Colonic mucosa (tissue), 4 donors: ENCODE measurements at regions not wholly inside any gene's neighbourhood (a gene's known extent, or its start where the extent isn't known, plus 50 kb on each side); places are given as distances from the start of the nearest gene placed in this dataset.

Experiments used
- DNase-seq: peaks from one replicate; pipeline ENCODE4 v3.0.0-alpha.2; 2020
- H3K27ac ChIP-seq: fragments of 200-600 bp; one replicate; pipeline ENCODE4 v1.8.0; 2021
- H3K27me3 ChIP-seq: fragments of 200-600 bp; one replicate; pipeline ENCODE4 v1.8.0; 2021
- H3K36me3 ChIP-seq: fragments of 200-600 bp; one replicate; pipeline ENCODE4 v1.8.0; 2021
- H3K4me1 ChIP-seq: fragments of 200-600 bp; one replicate; pipeline ENCODE4 v1.8.0; 2021; ENCODE audit warnings: mild to moderate bottlenecking
- H3K4me3 ChIP-seq: fragments of 200-600 bp; one replicate; pipeline ENCODE4 v1.8.0; 2021
- H3K9ac ChIP-seq, 2 donors: one replicate each; pipeline ENCODE4 v1.7.0; 2013; ENCODE audit warnings: control low read depth in 2 of 2, low read depth in 2 of 2, low read length in 2 of 2
- H3K9me3 ChIP-seq: fragments of 200-600 bp; one replicate; pipeline ENCODE4 v1.8.0; 2021
- CTCF ChIP-seq: fragments of 200-600 bp; IDR thresholded peaks from one replicate; pipeline ENCODE4 v1.8.0; 2022; ENCODE audit warnings: antibody characterized with exemption, mild to moderate bottlenecking
- intact Hi-C: fragments of 100-400 bp; cut with DNase I; formaldehyde crosslinking; loops from one replicate; pipeline ENCODE4 v1.14.1; 2022
- donor health status: healthy.
- donor health status: DM: no; HTN: no; CAD: no.
- donor health status: DM: no; HTN: no; CAD: no.

- intact Hi-C loops: no loop called here
- H3K9me3 ChIP-seq: no peaks in the 10 kb centered on the region
- no peaks in the 10 kb centered on the region for H3K36me3 ChIP-seq
- no peaks in the 10 kb centered on the region for H3K27me3 ChIP-seq
- H3K27ac ChIP-seq: no peak overlapping the region
- no peaks in the 10 kb centered on the region for H3K4me1 ChIP-seq
- no peak overlapping the region for H3K9ac ChIP-seq
- DNase-seq: no peak
- no peak for TF ChIP-seq CTCF
- no peak overlapping the region for H3K4me3 ChIP-seq
Observed at GRCh38 chr12:127343940-127344339, 923.0 kb upstream of the TMEM132C start.

GRCh38 chr12:127351481-127352010, 915.4 kb upstream of the TMEM132C start:
- Histone ChIP-seq H3K36me3 (no peaks in the 10 kb centered on the region), H3K9ac (no peak overlapping the region), H3K27ac (no peak overlapping the region), H3K9me3 (no peaks in the 10 kb centered on the region), H3K27me3 (no peaks in the 10 kb centered on the region), H3K4me3 (no peak overlapping the region), H3K4me1 (no peaks in the 10 kb centered on the region)
- no peak for TF ChIP-seq CTCF
- no peak for DNase-seq
- intact Hi-C loops: no loop called here

GRCh38 chr12:127355061-127355841, 911.7 kb upstream of the TMEM132C start:
- intact Hi-C loops: no loop called here
- Histone ChIP-seq H3K36me3 (no peaks in the 10 kb centered on the region), H3K27me3 (no peaks in the 10 kb centered on the region), H3K4me1 (no peaks in the 10 kb centered on the region), H3K4me3 (no peak overlapping the region), H3K27ac (no peak overlapping the region), H3K9me3 (no peaks in the 10 kb centered on the region), H3K9ac (no peak overlapping the region)
- no peak for TF ChIP-seq CTCF
- DNase-seq: no peak

GRCh38 chr12:127358888-127359287, 908.1 kb upstream of the TMEM132C start:
- Histone ChIP-seq H3K27ac (no peak overlapping the region), H3K36me3 (no peaks in the 10 kb centered on the region), H3K9ac (no peak overlapping the region), H3K4me1 (no peaks in the 10 kb centered on the region), H3K27me3 (no peaks in the 10 kb centered on the region), H3K9me3 (no peaks in the 10 kb centered on the region), H3K4me3 (no peak overlapping the region)
- TF ChIP-seq CTCF: no peak
- intact Hi-C loops: no loop called here
- no peak for DNase-seq

GRCh38 chr12:127360580-127360979, 906.4 kb upstream of the TMEM132C start:
- Histone ChIP-seq H3K27me3 (no peaks in the 10 kb centered on the region), H3K27ac (no peak overlapping the region), H3K36me3 (no peaks in the 10 kb centered on the region), H3K9me3 (no peaks in the 10 kb centered on the region), H3K4me3 (no peak overlapping the region), H3K9ac (no peak overlapping the region), H3K4me1 (no peaks in the 10 kb centered on the region)
- no peak for TF ChIP-seq CTCF
- intact Hi-C loops: no loop called here
- no peak for DNase-seq
